AG04449 (cell line): ENCODE measurements at regions not wholly inside any gene's neighbourhood (a gene's known extent, or its start where the extent isn't known, plus 50 kb on each side); places are given as distances from the start of the nearest gene placed in this dataset.

ENCODE experiments used
- CTCF ChIA-PET: fragments of 350-600 bp; formaldehyde crosslinking; extraction: SDS; loops from one replicate; lab custom pipeline; 2021; ENCODE audit warnings: antibody characterized with exemption; lab: Yijun Ruan, JAX
- POLR2A ChIA-PET: fragments of 400-600, 350-600 bp; formaldehyde crosslinking; extraction: SDS; loops from one replicate; lab custom pipeline; 2020; ENCODE audit warnings: antibody characterized with exemption, inconsistent platforms; lab: Yijun Ruan, JAX
- DNase-seq: peaks from one replicate; pipeline ENCODE4 v3.0.0-alpha.2; 2010; ENCODE audit warnings: low read depth, low spot score
- H3K4me3 ChIP-seq: 2 replicates; pipeline ENCODE4 v1.5.1; 2011; ENCODE audit warnings: low read depth, mild to moderate bottlenecking, control low read depth, low read length
- TF ChIP-seq, protein P1 (sequence below): IDR thresholded peaks from one replicate; pipeline ENCODE4 v1.5.1; 2011; ENCODE audit warnings: mild to moderate bottlenecking, moderate library complexity, low read length, control low read depth, inconsistent platforms; ENCODE audit not compliant: insufficient read depth; ENCODE audit errors: missing control alignments

DNA sequence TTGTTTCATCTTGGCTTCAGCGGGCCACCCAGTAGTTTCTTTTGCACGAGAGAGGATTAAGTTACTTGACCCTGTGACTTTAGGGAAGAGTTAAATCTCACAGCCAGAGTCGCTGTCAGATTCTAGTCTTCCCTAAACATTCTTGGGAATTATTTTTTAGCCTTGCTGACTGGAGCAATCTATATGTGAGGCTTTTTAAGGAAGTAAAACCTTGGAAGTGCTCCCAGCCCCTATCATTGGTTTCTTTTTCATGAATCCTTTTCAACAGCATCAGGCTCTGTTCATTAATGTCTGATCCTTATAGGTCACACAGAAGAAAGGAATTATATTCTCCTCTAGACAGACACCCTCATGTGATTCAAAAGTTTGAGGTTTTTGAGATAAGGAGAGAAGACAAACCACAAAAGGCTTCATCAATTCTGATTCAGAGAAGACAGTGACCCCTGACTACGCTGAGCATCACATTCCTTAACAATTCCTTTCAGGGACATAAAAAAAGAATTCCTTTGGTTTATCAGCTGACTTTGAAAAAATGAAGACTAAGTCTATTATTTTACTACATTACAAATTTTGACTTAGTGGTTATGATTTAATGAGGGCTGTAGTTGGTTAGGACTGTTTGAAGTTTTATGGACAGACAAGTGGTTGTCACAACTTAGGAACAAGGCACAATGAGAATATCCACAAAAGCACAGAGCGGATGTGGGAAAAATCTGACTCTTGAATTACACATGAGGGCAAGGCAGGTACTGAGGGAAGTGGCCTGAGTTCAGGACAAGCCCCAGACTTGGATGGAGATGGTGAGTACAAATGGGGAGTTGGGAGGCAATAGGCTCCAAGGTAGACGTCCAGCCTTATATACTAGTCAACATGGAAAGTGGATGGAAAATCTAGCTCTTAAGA is 171.1 kb upstream of the STT3B start:
- ChIA-PET CTCF (interaction anchor here (4.3 kb wide), 1 partner anchor 16 kb away, joined by 12 read pairs; no protein-coding TSS in a partner anchor), POLR2A (no interaction called here)
- peak; percentile 49 for DNase-seq

DNA sequence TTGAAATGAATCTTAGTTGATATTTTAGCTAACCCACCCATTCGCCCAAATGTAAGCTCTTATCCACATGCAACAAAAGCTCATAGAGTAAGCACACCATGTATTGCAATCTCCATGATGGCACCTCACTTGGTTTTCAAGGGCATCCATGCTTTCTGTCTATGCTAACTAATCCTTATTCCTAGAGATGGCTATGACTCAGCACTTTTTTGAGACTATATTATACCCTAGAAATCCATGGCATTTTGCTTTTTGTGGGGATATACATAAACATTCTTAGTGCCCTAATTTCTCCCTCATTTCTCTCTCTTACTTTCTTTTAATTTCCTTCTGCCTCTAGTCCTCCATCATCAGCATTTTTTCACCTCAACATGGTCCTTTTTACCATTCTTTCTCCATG is 168.5 kb upstream of the STT3B start:
- CTCF ChIA-PET = interaction anchor here (1.0 to 4.3 kb wide), 3 partner anchors 9 to 404 kb away, joined by 3 to 12 read pairs (median 3); no protein-coding TSS in a partner anchor
- no peak for DNase-seq
- TF ChIP-seq, protein P1, sequence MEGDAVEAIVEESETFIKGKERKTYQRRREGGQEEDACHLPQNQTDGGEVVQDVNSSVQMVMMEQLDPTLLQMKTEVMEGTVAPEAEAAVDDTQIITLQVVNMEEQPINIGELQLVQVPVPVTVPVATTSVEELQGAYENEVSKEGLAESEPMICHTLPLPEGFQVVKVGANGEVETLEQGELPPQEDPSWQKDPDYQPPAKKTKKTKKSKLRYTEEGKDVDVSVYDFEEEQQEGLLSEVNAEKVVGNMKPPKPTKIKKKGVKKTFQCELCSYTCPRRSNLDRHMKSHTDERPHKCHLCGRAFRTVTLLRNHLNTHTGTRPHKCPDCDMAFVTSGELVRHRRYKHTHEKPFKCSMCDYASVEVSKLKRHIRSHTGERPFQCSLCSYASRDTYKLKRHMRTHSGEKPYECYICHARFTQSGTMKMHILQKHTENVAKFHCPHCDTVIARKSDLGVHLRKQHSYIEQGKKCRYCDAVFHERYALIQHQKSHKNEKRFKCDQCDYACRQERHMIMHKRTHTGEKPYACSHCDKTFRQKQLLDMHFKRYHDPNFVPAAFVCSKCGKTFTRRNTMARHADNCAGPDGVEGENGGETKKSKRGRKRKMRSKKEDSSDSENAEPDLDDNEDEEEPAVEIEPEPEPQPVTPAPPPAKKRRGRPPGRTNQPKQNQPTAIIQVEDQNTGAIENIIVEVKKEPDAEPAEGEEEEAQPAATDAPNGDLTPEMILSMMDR = no peak

More for the DNA sequence above, 171.1 kb upstream of the STT3B start:
- H3K4me3 ChIP-seq = no peak overlapping the region
- TF ChIP-seq, protein P1 = no peak

DNA sequence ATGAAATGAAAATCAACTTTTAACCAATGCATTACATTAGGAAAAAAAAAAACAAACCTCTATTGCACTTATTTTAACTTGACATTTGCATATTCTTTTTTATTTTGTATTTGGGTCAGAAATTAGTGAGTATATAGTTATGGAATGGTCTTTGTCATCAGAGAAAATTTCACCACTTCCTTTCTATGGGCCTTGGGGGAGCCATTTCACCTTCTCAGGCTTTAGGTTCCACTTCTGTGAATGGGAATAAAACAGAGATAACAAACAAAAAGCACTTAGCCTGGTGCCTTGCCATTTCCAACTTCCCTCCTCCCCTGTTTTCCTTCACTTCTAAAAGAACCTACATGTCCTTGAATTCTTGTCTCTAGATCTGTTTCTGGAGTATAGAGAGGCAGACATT is 168.0 kb upstream of the STT3B start:
- no peak overlapping the region for H3K4me3 ChIP-seq
- ChIA-PET CTCF (interaction anchor here (1.0 to 4.3 kb wide), 3 partner anchors 8 to 404 kb away, joined by 3 to 12 read pairs (median 3); no protein-coding TSS in a partner anchor), POLR2A (interaction anchor here (0.8 kb wide), 1 partner anchor 168 kb away, joined by 3 read pairs; the partner anchor contains the start of gene STT3B)
- TF ChIP-seq, protein P1 = peak; percentile 6
- DNase-seq = no peak

More for the DNA sequence above, 168.5 kb upstream of the STT3B start:
- POLR2A ChIA-PET = no interaction called here
- H3K4me3 ChIP-seq = no peak overlapping the region

DNA sequence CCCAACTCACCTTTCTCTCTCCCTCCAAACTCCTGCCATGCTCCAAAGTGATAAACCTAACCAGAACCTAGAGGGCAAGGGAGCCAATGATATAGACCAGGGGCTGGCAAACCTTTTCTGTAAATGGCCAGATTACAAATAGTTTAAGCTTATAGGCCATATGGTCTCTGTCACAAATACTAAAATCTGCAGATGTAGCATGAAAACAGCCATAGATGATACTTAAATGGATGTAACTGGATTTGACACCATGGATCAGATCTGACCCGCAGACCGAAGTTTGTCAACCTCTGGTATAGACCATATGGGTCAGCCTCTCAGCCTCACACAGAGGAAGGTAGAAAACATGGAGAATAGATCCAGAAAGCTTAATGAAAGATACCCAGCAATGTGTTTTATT is 165.2 kb upstream of the STT3B start:
- DNase-seq = no peak
- ChIA-PET CTCF (no interaction called here), POLR2A (no interaction called here)
- H3K4me3 ChIP-seq = no peak overlapping the region
- TF ChIP-seq, protein P1 = no peak

DNA sequence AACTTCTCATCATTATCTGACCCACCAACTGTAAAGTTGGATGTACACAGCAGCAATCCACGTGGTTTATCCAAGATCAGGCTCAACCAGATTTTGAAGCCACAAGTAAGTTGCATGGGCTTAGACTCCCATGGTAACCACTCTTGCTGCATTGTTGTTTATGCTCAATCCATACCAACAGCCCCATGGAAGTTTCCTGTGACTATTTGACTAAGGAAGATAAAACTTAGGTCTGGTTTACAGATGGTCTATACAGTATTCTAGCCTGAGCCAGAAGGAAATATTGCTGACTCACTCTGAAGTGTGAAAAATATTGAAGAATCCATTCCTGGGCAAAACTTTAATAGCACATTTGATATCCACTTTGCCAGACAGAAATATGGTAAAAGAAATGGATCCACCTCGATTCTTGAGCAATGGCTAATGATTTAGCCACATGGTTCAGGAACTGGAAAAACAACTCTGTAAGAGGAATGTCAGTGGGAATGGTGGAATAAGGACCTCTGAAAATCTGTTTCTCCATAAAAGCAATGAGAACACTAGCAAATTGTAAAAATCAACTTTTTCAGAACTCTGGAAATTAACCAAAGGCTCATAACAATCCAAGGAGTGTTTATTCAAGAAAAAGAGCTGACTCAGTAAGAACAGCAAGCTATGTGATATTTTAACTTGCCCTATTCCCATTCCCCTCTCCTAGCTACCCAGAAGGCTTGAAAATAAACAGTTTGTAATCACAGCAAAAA is 162.9 kb upstream of the STT3B start:
- ChIA-PET POLR2A (no interaction called here), CTCF (interaction anchor here (1.0 kb wide), 1 partner anchor 22 kb away, joined by 3 read pairs; no protein-coding TSS in a partner anchor)

More for the DNA sequence above, 162.9 kb upstream of the STT3B start:
- no peak overlapping the region for H3K4me3 ChIP-seq
- no peak for DNase-seq
- TF ChIP-seq, protein P1 = no peak
